Endothelial cell of umbilical vein (primary cell): ENCODE measurements at regions not wholly inside any gene's neighbourhood (a gene's known extent, or its start where the extent isn't known, plus 50 kb on each side); places are given as distances from the start of the nearest gene placed in this dataset.

Experiments
- BruUV-seq: library from RNA; stranded (reverse); fragments of 400-500 nt; replicated peaks from 2 replicates; lab custom pipeline; 2021; lab: Mats Ljungman, UMichigan
- CTCF ChIA-PET: fragments of 300-600, 350-600 bp; sonication (Branson Sonifier 250); formaldehyde crosslinking; loops from one replicate; lab custom pipeline; 2021; ENCODE audit warnings: antibody characterized with exemption, inconsistent platforms; lab: Charles Lee
- POLR2A ChIA-PET: fragments of 300-600, 350-600 bp; sonication (Branson Sonifier 250); formaldehyde crosslinking; loops from one replicate; lab custom pipeline; 2021; ENCODE audit warnings: antibody characterized with exemption, inconsistent platforms; lab: Charles Lee
- DNase-seq: peaks from one replicate; pipeline ENCODE4 v3.0.0-alpha.2; 2011; ENCODE audit warnings: low read depth, low spot score
- FAIRE-seq: peaks from 2 replicates; lab custom pipeline; 2011; peaks lifted over from hg19 to GRCh38; lab: Jason Lieb, UNC
- H2AFZ ChIP-seq: 2 replicates; pipeline ENCODE4 v1.6.0; 2012; ENCODE audit warnings: low read depth, low read length, control low read depth, inconsistent platforms
- H3K27ac ChIP-seq: 2 replicates; pipeline ENCODE4 v1.5.1; 2011; ENCODE audit warnings: low read depth, mild to moderate bottlenecking, control low read depth, low read length, moderate library complexity; ENCODE audit not compliant: insufficient read depth
- H3K27me3 ChIP-seq, 2 experiments: 2 replicates each; pipeline versions ENCODE4 v1.6.0 to v1.6.1; 2011; ENCODE audit warnings: low read length in 2 of 2, mixed read lengths in 1 of 2; ENCODE audit not compliant: control insufficient read depth in 2 of 2, insufficient read depth in 2 of 2
- H3K36me3 ChIP-seq, 2 experiments: 2 replicates in 1 of 2; 3 replicates in 1 of 2; pipeline ENCODE4 v1.5.1; 2011; ENCODE audit warnings: low read length in 2 of 2, mild to moderate bottlenecking in 1 of 2, moderate library complexity in 1 of 2; ENCODE audit not compliant: control insufficient read depth in 2 of 2, insufficient read depth in 2 of 2; ENCODE audit errors: extremely low read depth in 1 of 2
- H3K4me1 ChIP-seq: 3 replicates; pipeline ENCODE4 v1.5.1; 2011; ENCODE audit warnings: mild to moderate bottlenecking, low read length; ENCODE audit not compliant: control insufficient read depth, insufficient read depth; ENCODE audit errors: extremely low read depth
- H3K4me2 ChIP-seq: 2 replicates; pipeline ENCODE4 v1.6.1; 2011; ENCODE audit warnings: low read length, control low read depth, mixed read lengths; ENCODE audit not compliant: insufficient read depth
- H3K4me3 ChIP-seq, 3 experiments: fragments of 200-600 bp in 1 of 3; sonication (generic), shearing (Covaris generic) in 1 of 3; replicated peaks in 1 of 3; 2 replicates each; pipeline ENCODE4 v1.5.1; 2011 to 2016; ENCODE audit warnings: control low read depth in 3 of 3, low read length in 3 of 3, mild to moderate bottlenecking in 2 of 3, inconsistent platforms in 1 of 3, low read depth in 1 of 3, moderate library complexity in 1 of 3; ENCODE audit not compliant: insufficient read depth in 1 of 3
- H3K79me2 ChIP-seq: 2 replicates; pipeline ENCODE4 v1.6.0; 2012; ENCODE audit warnings: low read length, inconsistent platforms; ENCODE audit not compliant: control insufficient read depth, insufficient read depth
- H3K9ac ChIP-seq: replicated peaks from 2 replicates; pipeline ENCODE3; 2011; ENCODE audit warnings: low read length, control low read depth; ENCODE audit not compliant: insufficient read depth; ENCODE audit errors: extremely low read depth
- H3K9me1 ChIP-seq: replicated peaks from 3 replicates; pipeline ENCODE4 v1.6.0; 2011; ENCODE audit warnings: mild to moderate bottlenecking, low read length; ENCODE audit not compliant: control insufficient read depth, insufficient read depth; ENCODE audit errors: extremely low read depth
- H3K9me3 ChIP-seq: replicated peaks from 2 replicates; pipeline ENCODE4 v1.5.1; 2012; ENCODE audit warnings: low read length, inconsistent platforms; ENCODE audit not compliant: control insufficient read depth, insufficient read depth
- H4K20me1 ChIP-seq: replicated peaks from 2 replicates; pipeline ENCODE3; 2011; ENCODE audit warnings: mild to moderate bottlenecking, low read length; ENCODE audit not compliant: control insufficient read depth, insufficient read depth; ENCODE audit errors: extremely low read depth
- CTCF ChIP-seq, 2 donors: IDR thresholded peaks; 1 replicate in 1 of 2; 2 replicates in 1 of 2; pipeline ENCODE4 v1.5.1; 2011; ENCODE audit warnings: low read length in 2 of 2, mild to moderate bottlenecking in 2 of 2, moderate library complexity in 2 of 2, control low read depth in 1 of 2, inconsistent platforms in 1 of 2, low read depth in 1 of 2; ENCODE audit not compliant: insufficient read depth in 1 of 2; ENCODE audit errors: extremely low read depth in 1 of 2
- EZH2 ChIP-seq: IDR thresholded peaks from 2 replicates; pipeline ENCODE4 v1.6.1; 2012; ENCODE audit warnings: borderline replicate concordance, low read depth, mild to moderate bottlenecking, moderate library complexity, low read length, inconsistent platforms; ENCODE audit not compliant: severe bottlenecking
- FOS ChIP-seq: IDR thresholded peaks from 2 replicates; pipeline ENCODE4 v1.6.1; 2011; ENCODE audit warnings: mild to moderate bottlenecking, low read length, moderate library complexity, borderline replicate concordance; ENCODE audit not compliant: insufficient read depth
- GATA2 ChIP-seq: IDR thresholded peaks from 2 replicates; pipeline ENCODE4 v1.7.0; 2011; ENCODE audit warnings: low read depth, mild to moderate bottlenecking, moderate library complexity, mixed read lengths, low read length; ENCODE audit not compliant: insufficient read length, insufficient read depth
- JUN ChIP-seq: IDR thresholded peaks from 2 replicates; pipeline ENCODE4 v1.6.1; 2011; ENCODE audit warnings: borderline replicate concordance, low read depth; ENCODE audit not compliant: insufficient read length, insufficient read depth
- MAX ChIP-seq: IDR thresholded peaks from 2 replicates; pipeline ENCODE4 v1.6.1; 2011; ENCODE audit not compliant: insufficient read depth, insufficient read length
- MYC ChIP-seq: IDR thresholded peaks from one replicate; pipeline ENCODE4 v1.6.1; 2011; ENCODE audit warnings: mild to moderate bottlenecking, low read depth, low read length
- POLR2A ChIP-seq: IDR thresholded peaks from 2 replicates; pipeline ENCODE4 v1.6.1; 2012; ENCODE audit warnings: low read depth, mild to moderate bottlenecking, control low read depth, low read length
- POLR2AphosphoS5 ChIP-seq: IDR thresholded peaks from 2 replicates; pipeline ENCODE4 v1.6.1; 2012; ENCODE audit warnings: low read depth, mild to moderate bottlenecking, control low read depth, low read length, moderate library complexity; ENCODE audit not compliant: insufficient read depth
- dilution Hi-C: fragments of 300-500 bp; cut with MboI; formaldehyde crosslinking; loops from one replicate; pipeline ENCODE4 v1.15.0; 2019; ENCODE audit warnings: low sequenced_read_pairs; ENCODE audit not compliant: extremely low pct_ligation_motif_present
- intact Hi-C: fragments of 100-400 bp; cut with micrococcal nuclease; formaldehyde crosslinking; loops from one replicate; pipeline ENCODE4 v1.10.0; 2022

GRCh38 chr1:115457289-115457688 is 119.2 kb upstream of the NGF start:
- Histone ChIP-seq H3K9me1 (no peaks in the 10 kb centered on the region), H3K4me1 (no peaks in the 10 kb centered on the region), H2AFZ (no peak overlapping the region), H4K20me1 (no peaks in the 10 kb centered on the region), H3K9me3 (no peaks in the 10 kb centered on the region), H3K4me2 (no peak overlapping the region), H3K27ac (no peak overlapping the region), H3K36me3 (no peaks in the 10 kb centered on the region), H3K4me3 (no peak overlapping the region), H3K27me3 (no peaks in the 10 kb centered on the region), H3K79me2 (no peaks in the 10 kb centered on the region), H3K9ac (no peak overlapping the region)
- no TSS peak for BruUV-seq
- FAIRE-seq (no peak), DNase-seq (no peak)
- intact Hi-C loops = no loop called here
- TF ChIP-seq POLR2AphosphoS5 = no peak
- TF ChIP-seq MAX = no peak
- TF ChIP-seq MYC = no peak
- no peak for TF ChIP-seq GATA2
- no peak for TF ChIP-seq POLR2A
- no peak for TF ChIP-seq CTCF (IDR thresholded peaks at IDR 0.05; ENCODE audit: extremely low read depth in 1 of 2, insufficient read depth in 1 of 2, low read depth in 1 of 2, low read length in 2 of 2)
- no peak for TF ChIP-seq EZH2
- no peak for TF ChIP-seq FOS
- TF ChIP-seq JUN = no peak
- ChIA-PET CTCF (no interaction called here), POLR2A (no interaction called here)
- dilution Hi-C loops = no loop called here
